HUDEP-2 (cell line): ENCODE measurements at regions not wholly inside any gene's neighbourhood (a gene's known extent, or its start where the extent isn't known, plus 50 kb on each side); places are given as distances from the start of the nearest gene placed in this dataset.
"Not testable (repeated sequence)": the region's sequence is repeated elsewhere in the genome, so short reads cannot be mapped to it uniquely, and the experiment has no call there.

Experiments
- DNase-seq, 76 experiments: peaks; one replicate each; lab custom pipeline; 2025; ENCODE audit not compliant: unreplicated experiment in 76 of 76; lab: John Stamatoyannopoulos, UW

- no peak for DNase-seq
These were observed 90.3 kb upstream of the ZNF438 start for GRCh38 chr10:31121757-31122577.

DNA sequence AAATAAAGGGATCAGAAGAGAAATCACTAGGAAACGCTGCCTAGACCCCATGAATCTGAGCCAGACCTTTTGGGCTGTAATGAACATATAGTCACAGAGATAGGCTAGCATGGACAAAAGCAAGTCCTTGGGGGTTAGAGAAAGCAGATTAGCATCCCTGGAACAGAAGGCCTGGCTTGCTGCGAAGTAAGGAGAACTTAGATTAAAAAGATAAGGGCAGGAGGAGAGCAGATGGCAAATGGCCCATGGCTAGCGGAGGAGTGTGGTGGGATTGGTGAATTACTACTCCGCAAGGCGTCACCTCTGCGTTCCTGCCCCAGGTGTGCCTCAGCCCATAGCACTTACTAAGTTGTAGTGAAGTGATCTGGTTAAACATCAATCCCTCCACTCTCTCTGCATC, 92.3 kb upstream of the ZNF438 start:
- no peak for DNase-seq

DNA sequence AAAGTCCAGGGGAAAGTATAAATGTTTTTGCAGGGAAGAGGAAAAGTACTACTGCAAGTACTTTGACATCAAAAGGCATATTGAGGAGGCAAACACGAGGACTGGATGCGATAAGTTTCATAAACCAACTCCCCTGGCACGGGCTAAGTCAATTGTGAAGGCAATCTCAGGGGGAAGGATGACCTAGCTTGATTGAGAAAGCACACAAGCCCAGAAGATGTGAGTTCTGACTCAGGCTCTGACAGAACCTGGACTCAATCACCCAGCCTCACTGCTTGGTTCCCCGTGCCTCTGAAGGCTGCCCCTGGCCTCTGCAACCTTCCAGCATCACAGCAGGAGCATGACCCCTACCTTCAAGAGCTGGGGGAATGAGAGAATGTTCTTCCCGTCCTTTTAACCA, 93.2 kb upstream of the ZNF438 start:
- no peak for DNase-seq

GRCh38 chr10:31125789-31126188, 94.1 kb upstream of the ZNF438 start:
- DNase-seq = no peak

- DNase-seq = no peak
These were observed 94.9 kb upstream of the ZNF438 start for GRCh38 chr10:31126593-31126992.

GRCh38 chr10:31128536-31128935, 96.9 kb upstream of the ZNF438 start:
- DNase-seq = no peak

DNA sequence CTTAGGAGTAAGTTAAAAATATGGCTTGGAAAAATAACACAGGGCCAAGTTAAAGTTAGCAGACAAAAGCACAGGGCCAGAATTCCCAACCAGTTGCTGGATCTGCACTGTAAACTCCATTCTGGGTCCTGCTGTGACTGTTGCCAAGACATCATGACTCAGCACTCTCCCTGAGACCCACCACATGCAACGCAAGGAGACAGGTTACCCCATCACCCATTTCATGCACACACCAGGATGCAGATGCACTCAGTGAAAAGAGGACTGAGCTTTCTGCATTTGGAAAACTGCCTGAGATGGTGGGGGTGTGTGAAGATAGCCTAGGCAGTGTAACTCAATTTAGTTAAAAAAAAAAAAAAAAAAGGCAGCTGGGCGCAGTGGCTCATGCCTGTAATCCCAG, 97.6 kb upstream of the ZNF438 start:
- DNase-seq = no peak

GRCh38 chr10:31129880-31130405, 98.3 kb upstream of the ZNF438 start:
- DNase-seq = no peak

DNA sequence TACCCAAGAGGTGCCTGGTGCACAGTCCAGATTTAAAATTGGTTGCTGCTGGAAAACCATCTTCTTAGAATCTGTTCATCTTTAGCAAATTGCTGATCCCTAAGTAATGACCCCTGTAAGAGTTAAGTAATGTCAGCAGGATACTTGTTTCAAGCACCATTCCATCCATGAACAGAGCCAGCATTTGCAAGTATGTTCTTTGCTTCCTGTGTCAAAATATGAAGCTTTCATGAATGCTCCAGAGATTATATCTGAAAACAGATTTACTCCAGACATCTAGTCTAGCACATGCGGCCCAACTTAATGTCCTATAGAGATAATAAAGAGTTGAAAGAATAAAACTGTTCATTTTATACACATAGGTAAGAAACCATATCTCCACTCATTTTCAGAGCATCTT, 98.7 kb upstream of the ZNF438 start:
- no peak for DNase-seq

GRCh38 chr10:31131251-31131650, 99.6 kb upstream of the ZNF438 start:
- DNase-seq = no peak

- DNase-seq = no peak
These were observed 101.1 kb upstream of the ZNF438 start for GRCh38 chr10:31132681-31133244.

GRCh38 chr10:31133251-31133791, 101.7 kb upstream of the ZNF438 start:
- peak in 1 of 76 experiments; percentile 23 for DNase-seq

DNA sequence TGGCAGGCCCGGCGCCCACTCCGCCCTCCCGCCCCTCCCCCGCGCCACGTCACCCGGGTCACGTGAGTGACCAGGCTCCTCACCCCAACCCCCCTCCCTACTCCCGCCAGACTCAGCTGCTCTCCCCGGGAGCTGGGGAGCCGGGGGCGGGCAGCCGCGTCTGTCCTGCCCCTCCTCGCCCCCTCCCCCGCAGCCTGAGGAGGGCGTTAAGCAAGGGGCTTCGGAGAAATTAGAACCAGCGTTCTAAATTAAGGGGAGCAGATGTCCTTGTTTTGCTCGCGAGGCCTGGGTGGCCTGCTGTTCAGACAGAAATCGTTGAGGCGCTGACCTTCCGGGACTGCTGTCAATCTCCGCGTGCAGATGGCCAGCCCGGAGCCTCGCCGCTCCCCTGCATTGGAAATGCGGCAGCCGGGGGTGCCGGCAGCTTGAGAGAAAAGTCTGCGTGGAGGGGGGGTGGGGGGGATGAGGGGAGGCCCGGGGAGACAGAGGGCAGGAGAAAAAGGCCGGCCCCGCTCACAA, 102.2 kb upstream of the ZNF438 start:
- DNase-seq = peak in 51 of 76 experiments; percentile 2 to 71 (median 23)

DNA sequence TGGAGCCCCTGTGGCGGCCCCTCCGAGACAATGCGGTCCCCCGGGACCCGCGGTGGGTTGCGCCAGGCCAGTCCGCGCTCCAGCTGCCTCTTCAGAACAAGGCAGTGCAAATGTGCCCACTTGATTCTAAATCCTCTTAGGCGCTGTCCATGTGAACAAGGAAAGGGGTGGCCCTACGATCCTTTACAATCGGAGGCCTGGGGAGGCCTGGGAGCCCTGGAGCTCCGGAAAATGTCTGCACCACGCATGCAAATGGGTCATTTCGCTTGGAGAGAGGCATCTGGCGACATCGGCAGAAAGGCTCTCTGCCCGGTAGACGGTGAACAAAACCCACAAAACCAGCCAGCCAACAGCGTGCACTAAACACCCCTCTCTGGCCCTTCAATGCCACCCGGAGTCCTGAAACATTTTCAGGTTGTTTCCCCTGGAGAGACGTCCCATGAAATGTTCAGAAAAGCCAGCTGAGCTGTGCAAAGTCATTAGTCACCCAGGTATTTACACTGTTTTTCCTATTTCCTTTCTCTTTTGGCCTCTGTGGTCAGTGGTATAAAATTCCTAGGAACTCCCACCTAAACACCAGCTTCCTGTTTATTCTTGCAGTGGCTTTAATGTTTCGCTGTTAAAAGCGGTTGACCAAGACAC, 102.8 kb upstream of the ZNF438 start:
- DNase-seq = no peak

DNA sequence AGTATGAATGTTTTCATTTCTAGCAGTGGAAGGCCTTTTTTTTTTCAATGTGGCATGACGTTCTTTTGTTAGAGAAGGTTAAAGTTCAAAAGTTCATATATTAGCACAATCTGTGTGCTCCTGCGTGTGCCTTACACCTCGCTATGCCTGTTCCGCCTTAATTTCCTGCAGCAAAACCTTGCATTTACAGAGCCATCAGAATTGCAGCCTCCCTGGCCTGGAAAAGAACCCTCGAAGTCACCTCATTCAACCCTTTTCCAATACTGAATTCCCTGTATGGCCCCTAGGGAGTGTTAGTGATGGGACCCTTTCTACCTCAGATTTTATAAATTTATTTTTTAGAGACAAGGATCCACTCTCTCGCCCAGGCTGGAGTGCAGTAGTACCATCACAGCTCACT, 103.5 kb upstream of the ZNF438 start:
- no peak for DNase-seq

DNA sequence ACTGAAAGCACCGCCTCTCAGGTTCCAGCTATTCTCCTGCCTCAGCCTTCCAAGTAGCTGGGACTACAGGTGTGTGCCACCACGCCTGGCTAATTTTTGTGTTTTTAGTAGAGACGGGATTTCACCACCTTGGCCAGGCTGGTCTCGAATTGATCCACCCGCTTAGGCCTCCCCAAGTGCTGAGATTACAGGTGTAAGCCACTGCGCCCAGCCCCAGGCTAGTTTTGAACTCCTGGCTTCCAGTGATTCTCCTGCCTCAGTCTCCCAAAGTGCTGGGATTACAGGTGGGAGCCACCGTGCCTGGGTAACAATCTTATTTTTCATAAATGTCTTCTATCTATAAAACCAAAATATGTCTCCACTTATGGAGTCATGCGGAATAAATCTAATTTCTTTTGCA, 104.1 kb upstream of the ZNF438 start:
- not testable (repeated sequence) for DNase-seq

DNA sequence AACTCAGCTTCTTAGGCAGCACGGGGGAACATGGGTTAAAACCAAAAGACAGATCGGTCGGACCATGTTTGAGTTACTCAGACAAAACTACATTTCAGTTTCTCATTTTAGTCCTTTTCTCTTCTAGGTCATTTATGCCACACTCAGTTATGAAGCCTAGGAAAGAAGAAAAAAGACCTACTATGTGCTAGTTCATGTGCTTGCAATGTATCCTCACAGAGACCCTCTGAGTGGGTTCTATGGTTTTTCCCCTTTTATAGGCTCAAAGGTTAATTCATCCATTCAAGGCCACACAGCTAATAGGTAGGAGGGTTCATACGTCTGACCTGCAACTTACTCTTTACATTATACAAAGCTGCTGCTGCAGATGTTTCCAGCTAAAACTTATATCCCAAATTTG, 104.7 kb upstream of the ZNF438 start:
- DNase-seq = no peak

DNA sequence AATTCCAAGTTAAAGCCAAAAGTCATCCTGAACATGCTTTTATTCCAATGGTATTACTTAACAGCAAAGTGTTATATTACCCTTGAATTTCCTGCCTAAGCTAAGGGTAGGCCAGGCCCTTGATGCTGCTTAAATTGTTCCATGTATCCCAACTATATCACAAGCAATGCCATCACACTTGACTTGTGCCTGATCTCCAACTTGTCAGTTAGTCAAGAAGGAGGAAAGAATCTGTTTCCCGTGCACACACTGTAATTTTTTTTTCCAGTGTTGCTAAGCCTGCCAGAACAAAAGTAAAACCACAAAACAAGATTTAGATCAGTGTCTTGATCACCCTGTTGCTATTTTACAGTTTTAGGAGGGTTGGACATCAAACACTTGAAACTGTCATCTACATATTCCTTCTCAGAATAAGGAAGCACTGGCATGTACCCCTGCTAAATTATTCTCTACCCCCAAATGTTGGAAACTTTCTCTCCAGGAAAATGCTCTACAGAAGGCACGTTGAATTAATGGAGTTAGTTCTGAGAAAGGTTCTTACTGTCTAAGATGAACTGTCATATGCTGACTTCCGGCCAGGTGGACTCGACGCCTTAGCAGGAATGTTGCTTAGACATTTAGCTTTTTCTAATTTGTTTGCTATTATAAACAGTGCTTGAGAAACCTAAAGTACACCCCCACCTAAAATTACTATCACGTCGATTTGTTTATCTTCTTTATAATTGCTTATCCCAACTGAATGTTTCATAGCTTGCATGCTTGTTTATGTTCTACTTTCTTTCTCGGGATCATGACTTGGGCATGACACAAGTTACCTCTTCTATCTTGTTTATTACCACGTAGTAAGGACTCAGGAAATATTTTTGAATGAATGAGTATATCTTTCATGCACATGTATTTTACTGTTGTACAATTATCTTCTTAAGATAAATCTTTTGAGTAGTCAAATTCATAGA, 105.5 kb upstream of the ZNF438 start:
- no peak for DNase-seq

DNA sequence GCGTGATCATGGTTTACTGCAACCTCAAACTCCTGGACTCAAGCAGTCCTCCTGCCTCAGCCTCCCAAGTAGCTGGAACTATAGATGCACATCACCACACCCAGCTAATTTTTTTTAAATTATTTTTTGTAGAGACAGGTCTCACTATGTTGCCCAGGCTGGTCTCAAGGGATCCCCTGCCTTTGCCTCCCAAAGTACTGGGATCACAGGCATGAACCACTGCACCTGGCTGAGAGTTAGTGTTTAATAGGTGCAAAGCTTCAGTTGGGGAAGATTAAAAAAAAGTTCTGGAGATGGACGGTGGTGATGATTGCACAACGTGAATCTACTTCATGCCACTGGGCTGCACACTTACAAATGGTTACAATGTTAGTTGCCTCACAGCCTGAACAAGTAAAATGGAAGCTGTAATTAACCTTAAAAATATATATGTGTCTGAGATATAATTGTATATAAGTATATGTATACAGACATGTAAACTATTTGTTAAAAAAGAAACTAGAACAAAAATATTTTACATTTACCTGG, 106.4 kb upstream of the ZNF438 start:
- DNase-seq = no peak

GRCh38 chr10:31139497-31139896, 107.8 kb upstream of the ZNF438 start:
- no peak for DNase-seq
